H9 (cell line): ENCODE measurements at regions not wholly inside any gene's neighbourhood (a gene's known extent, or its start where the extent isn't known, plus 50 kb on each side); places are given as distances from the start of the nearest gene placed in this dataset.
A peak's percentile ranks its signal among the peaks of the same experiment; 100 is the strongest.

Source experiments
- DNase-seq: peaks from one replicate; pipeline ENCODE4 v3.0.0-alpha.2; 2017
- H2AFZ ChIP-seq: one replicate; pipeline ENCODE4 v1.6.1; 2013; ENCODE audit warnings: mild to moderate bottlenecking, low read length, control low read depth, moderate library complexity
- H2AK5ac ChIP-seq: 2 replicates; pipeline ENCODE4 v1.6.1; 2013; ENCODE audit warnings: low read length, control low read depth, mixed read lengths; ENCODE audit not compliant: insufficient read length
- H2BK120ac ChIP-seq: one replicate; pipeline ENCODE4 v1.6.1; 2013; ENCODE audit warnings: low read depth, mild to moderate bottlenecking, low read length, control low read depth, inconsistent platforms; ENCODE audit not compliant: poor library complexity, severe bottlenecking
- H2BK12ac ChIP-seq: 2 replicates; pipeline ENCODE4 v1.6.1; 2013; ENCODE audit warnings: low read length, control low read depth, mixed read lengths, low read depth; ENCODE audit not compliant: insufficient read length
- H2BK15ac ChIP-seq: 2 replicates; pipeline ENCODE4 v1.6.1; 2013; ENCODE audit warnings: low read depth, low read length, control low read depth
- H2BK20ac ChIP-seq: one replicate; pipeline ENCODE4 v1.6.1; 2013; ENCODE audit warnings: low read depth, mild to moderate bottlenecking, low read length, control low read depth, inconsistent platforms; ENCODE audit not compliant: poor library complexity, severe bottlenecking
- H2BK5ac ChIP-seq: 2 replicates; pipeline ENCODE4 v1.6.1; 2013; ENCODE audit warnings: low read length, control low read depth, mixed read lengths; ENCODE audit not compliant: insufficient read length
- H3K14ac ChIP-seq: 2 replicates; pipeline ENCODE4 v1.6.1; 2013; ENCODE audit warnings: low read length, control low read depth; ENCODE audit not compliant: insufficient read depth
- H3K18ac ChIP-seq: 2 replicates; pipeline ENCODE4 v1.6.1; 2013; ENCODE audit warnings: low read depth, mild to moderate bottlenecking, mixed read lengths, low read length, control low read depth; ENCODE audit not compliant: insufficient read length
- H3K23ac ChIP-seq: 2 replicates; pipeline ENCODE4 v1.6.1; 2013; ENCODE audit warnings: low read length, control low read depth, mixed read lengths, low read depth; ENCODE audit not compliant: insufficient read length
- H3K23me2 ChIP-seq: 2 replicates; pipeline ENCODE4 v1.6.1; 2013; ENCODE audit warnings: low read depth, mild to moderate bottlenecking, mixed read lengths, low read length, control low read depth; ENCODE audit not compliant: insufficient read length, poor library complexity, severe bottlenecking
- H3K27ac ChIP-seq: 2 replicates; pipeline ENCODE4 v1.5.1; 2013; ENCODE audit warnings: low read length, control low read depth, mixed read lengths, low read depth; ENCODE audit not compliant: insufficient read length
- H3K27me3 ChIP-seq: 2 replicates; pipeline ENCODE4 v1.6.1; 2013; ENCODE audit warnings: low read length, control low read depth, inconsistent platforms; ENCODE audit not compliant: insufficient read depth
- H3K4ac ChIP-seq: 2 replicates; pipeline ENCODE4 v1.6.1; 2013; ENCODE audit warnings: low read depth, mild to moderate bottlenecking, control low read depth, inconsistent platforms, low read length, moderate library complexity
- H3K4me1 ChIP-seq: 2 replicates; pipeline ENCODE4 v1.6.1; 2013; ENCODE audit warnings: low read length, control low read depth, inconsistent platforms; ENCODE audit not compliant: insufficient read depth
- H3K4me2 ChIP-seq: 2 replicates; pipeline ENCODE4 v1.6.1; 2013; ENCODE audit warnings: low read length, control low read depth, mixed read lengths; ENCODE audit not compliant: insufficient read length, insufficient read depth
- H3K56ac ChIP-seq: 2 replicates; pipeline ENCODE4 v1.6.1; 2013; ENCODE audit warnings: low read depth, mild to moderate bottlenecking, mixed read lengths, low read length, control low read depth; ENCODE audit not compliant: insufficient read length
- H3K79me1 ChIP-seq: 2 replicates; pipeline ENCODE4 v1.6.1; 2013; ENCODE audit warnings: low read depth, mild to moderate bottlenecking, moderate library complexity, low read length, control low read depth, inconsistent platforms; ENCODE audit not compliant: insufficient read depth, poor library complexity, severe bottlenecking
- H3K79me2 ChIP-seq: 2 replicates; pipeline ENCODE4 v1.6.1; 2013; ENCODE audit warnings: low read length, control low read depth, inconsistent platforms; ENCODE audit not compliant: insufficient read depth
- H3K9ac ChIP-seq: 2 replicates; pipeline ENCODE4 v1.6.1; 2013; ENCODE audit warnings: low read length, control low read depth, mixed read lengths; ENCODE audit not compliant: insufficient read length; ENCODE audit errors: extremely low read depth
- H3K9me3 ChIP-seq: one replicate; pipeline ENCODE4 v1.6.1; 2013; ENCODE audit warnings: low read depth, low read length, inconsistent platforms; ENCODE audit not compliant: control insufficient read depth
- H3T11ph ChIP-seq: one replicate; pipeline ENCODE4 v1.6.1; 2013; ENCODE audit warnings: mild to moderate bottlenecking, low read length, control low read depth, inconsistent platforms
- H4K20me1 ChIP-seq: one replicate; pipeline ENCODE4 v1.6.1; 2013; ENCODE audit not compliant: control insufficient read depth, insufficient read length, insufficient read depth
- H4K5ac ChIP-seq: 2 replicates; pipeline ENCODE4 v1.6.1; 2013; ENCODE audit warnings: low read depth, mild to moderate bottlenecking, mixed read lengths, low read length, control low read depth; ENCODE audit not compliant: insufficient read length
- H4K8ac ChIP-seq: replicated peaks from 2 replicates; pipeline ENCODE4 v1.6.1; 2013; ENCODE audit warnings: low read length, control low read depth, mixed read lengths, low read depth; ENCODE audit not compliant: insufficient read length
- H4K91ac ChIP-seq: 2 replicates; pipeline ENCODE4 v1.6.1; 2013; ENCODE audit warnings: low read depth, mild to moderate bottlenecking, moderate library complexity, mixed read lengths, low read length, control low read depth; ENCODE audit not compliant: insufficient read length
- H3K27ac Mint-ChIP-seq, 3 experiments: 2 replicates in 2 of 3; 3 replicates in 1 of 3; pipeline ENCODE4 v1.8.0; 2020 to 2021; ENCODE audit warnings: mixed read lengths in 3 of 3, mild to moderate bottlenecking in 1 of 3, moderate library complexity in 1 of 3
- H3K27me3 Mint-ChIP-seq: 2 replicates; pipeline ENCODE4 v1.8.0; 2021; ENCODE audit warnings: low read depth, mild to moderate bottlenecking, moderate library complexity, mixed read lengths
- H3K36me3 Mint-ChIP-seq, 3 experiments: 2 replicates in 2 of 3; 3 replicates in 1 of 3; pipeline ENCODE4 v1.8.0; 2020 to 2021; ENCODE audit warnings: low read depth in 3 of 3, mixed read lengths in 3 of 3; ENCODE audit not compliant: insufficient read depth in 1 of 3
- H3K4me1 Mint-ChIP-seq, 2 experiments: 2 replicates each; pipeline ENCODE4 v1.8.0; 2020; ENCODE audit warnings: mixed read lengths in 2 of 2
- H3K4me3 Mint-ChIP-seq, 2 experiments: 2 replicates in 1 of 2; 3 replicates in 1 of 2; pipeline ENCODE4 v1.8.0; 2020 to 2021; ENCODE audit warnings: mild to moderate bottlenecking in 2 of 2, mixed read lengths in 2 of 2, moderate library complexity in 1 of 2
- H3K9me3 Mint-ChIP-seq, 2 experiments: 2 replicates in 1 of 2; 3 replicates in 1 of 2; pipeline ENCODE4 v1.8.0; 2020; ENCODE audit warnings: mild to moderate bottlenecking in 2 of 2, mixed read lengths in 2 of 2, moderate library complexity in 1 of 2
- WGBS: extraction: QIAGEN DNeasy Blood & Tissue Kit; methylation state at CpG from one replicate; pipeline ENCODE4 v1.1.7; 2013; ENCODE audit warnings: missing lambda C conversion rate, low lambda C conversion rate, mixed read lengths; ENCODE audit not compliant: insufficient read length; ENCODE audit errors: extremely low coverage; 5-methylcytosine and 5-hydroxymethylcytosine counted together
- TF ChIP-seq, protein P1 (sequence below): fragments of 200-600 bp; sonication (generic); conservative IDR thresholded peaks from 3 replicates; pipeline ENCODE4 v1.8.0; 2021; ENCODE audit warnings: antibody characterized with exemption, mild to moderate bottlenecking

DNA sequence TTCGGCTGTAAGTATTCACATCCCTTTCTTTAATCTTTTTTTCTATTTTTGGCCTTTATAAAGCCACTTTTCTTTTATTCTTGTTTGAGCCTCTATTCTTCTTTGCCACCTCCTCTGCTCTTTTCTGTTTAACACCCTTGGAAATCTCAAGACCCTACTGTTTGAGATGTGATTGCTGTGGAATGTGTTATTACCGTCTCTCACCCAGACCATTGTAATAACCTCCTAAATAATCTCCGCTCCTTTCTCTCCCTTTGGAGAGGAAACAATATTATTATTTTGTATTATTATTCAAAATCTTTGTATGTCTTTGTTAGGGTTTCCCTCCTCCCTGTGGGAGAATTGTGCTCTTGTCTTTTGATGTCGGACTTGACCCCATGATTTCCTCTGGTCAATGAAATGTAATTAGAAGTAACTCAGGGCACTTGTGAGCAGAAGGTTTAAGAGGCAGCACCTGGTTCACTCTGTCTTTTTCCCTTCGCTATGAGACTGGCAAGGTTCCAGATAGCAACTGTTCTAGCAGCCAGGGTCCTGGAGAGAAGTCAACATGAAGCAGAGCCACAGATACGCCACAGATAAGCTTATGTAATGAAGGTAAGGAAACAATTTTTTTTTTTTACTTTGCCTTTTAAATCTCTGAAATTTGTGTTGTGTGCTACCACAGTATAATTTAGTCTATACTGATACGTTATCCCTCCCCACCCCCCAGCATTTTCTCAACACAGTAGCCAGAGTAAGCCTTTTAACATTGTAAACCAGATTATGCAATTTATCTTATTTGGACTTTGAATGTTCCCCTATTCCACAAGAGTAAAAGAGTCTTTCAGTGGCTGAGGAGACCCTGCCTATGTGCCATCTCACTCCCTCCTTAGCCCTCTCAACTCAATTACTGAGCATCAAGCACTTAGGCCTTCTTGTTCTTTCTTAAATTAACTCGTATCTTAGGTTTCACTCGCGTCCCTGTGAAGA lies 601.2 kb upstream of the ZNF804A start:
- no peaks in the 10 kb centered on the region for H3K27me3 Mint-ChIP-seq
- no peak overlapping the region for H3K4me2 ChIP-seq

More for the DNA sequence above, 601.2 kb upstream of the ZNF804A start:
- H2BK15ac ChIP-seq: no peak overlapping the region
- TF ChIP-seq, protein P1, sequence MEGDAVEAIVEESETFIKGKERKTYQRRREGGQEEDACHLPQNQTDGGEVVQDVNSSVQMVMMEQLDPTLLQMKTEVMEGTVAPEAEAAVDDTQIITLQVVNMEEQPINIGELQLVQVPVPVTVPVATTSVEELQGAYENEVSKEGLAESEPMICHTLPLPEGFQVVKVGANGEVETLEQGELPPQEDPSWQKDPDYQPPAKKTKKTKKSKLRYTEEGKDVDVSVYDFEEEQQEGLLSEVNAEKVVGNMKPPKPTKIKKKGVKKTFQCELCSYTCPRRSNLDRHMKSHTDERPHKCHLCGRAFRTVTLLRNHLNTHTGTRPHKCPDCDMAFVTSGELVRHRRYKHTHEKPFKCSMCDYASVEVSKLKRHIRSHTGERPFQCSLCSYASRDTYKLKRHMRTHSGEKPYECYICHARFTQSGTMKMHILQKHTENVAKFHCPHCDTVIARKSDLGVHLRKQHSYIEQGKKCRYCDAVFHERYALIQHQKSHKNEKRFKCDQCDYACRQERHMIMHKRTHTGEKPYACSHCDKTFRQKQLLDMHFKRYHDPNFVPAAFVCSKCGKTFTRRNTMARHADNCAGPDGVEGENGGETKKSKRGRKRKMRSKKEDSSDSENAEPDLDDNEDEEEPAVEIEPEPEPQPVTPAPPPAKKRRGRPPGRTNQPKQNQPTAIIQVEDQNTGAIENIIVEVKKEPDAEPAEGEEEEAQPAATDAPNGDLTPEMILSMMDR: no peak
- no peak overlapping the region for H3T11ph ChIP-seq
- no CpG with 5 or more reads among the region's 10 CpGs for WGBS
- no peak overlapping the region for H2BK5ac ChIP-seq
- no peak overlapping the region for H3K9ac ChIP-seq
- Mint-ChIP-seq H3K27ac (peak overlapping the region; percentile 31 to 91 (median 78); a peak in 5 of 7 replicates), H3K9me3 (no peaks in the 10 kb centered on the region), H3K36me3 (no peaks in the 10 kb centered on the region), H3K4me1 (peaks cover 35 to 38% of the 10 kb centered on the region in 2 experiments), H3K4me3 (no peak overlapping the region; a peak in 1 of 5 replicates)
- no peaks in the 10 kb centered on the region for H3K9me3 ChIP-seq
- no peak overlapping the region for H4K91ac ChIP-seq
- H3K23ac ChIP-seq: no peak overlapping the region
- no peak overlapping the region for H3K4ac ChIP-seq
- H3K4me1 ChIP-seq: peaks cover 2% of the 10 kb centered on the region; the same call in 1 of the 2 replicates
- no peaks in the 10 kb centered on the region for H4K20me1 ChIP-seq
- no peaks in the 10 kb centered on the region for H3K27me3 ChIP-seq
- no peaks in the 10 kb centered on the region for H3K79me2 ChIP-seq
- H3K79me1 ChIP-seq: no peaks in the 10 kb centered on the region
- no peak overlapping the region for H2BK120ac ChIP-seq
- H2BK12ac ChIP-seq: no peak overlapping the region
- H3K14ac ChIP-seq: no peak overlapping the region
- no peak overlapping the region for H4K5ac ChIP-seq
- H3K27ac ChIP-seq: no peak overlapping the region
- no peak overlapping the region for H2AFZ ChIP-seq
- no peak overlapping the region for H3K56ac ChIP-seq
- DNase-seq: no peak
- no peak overlapping the region for H3K18ac ChIP-seq
- no peak overlapping the region for H4K8ac ChIP-seq
- H2AK5ac ChIP-seq: no peak overlapping the region
- no peak overlapping the region for H2BK20ac ChIP-seq
- H3K23me2 ChIP-seq: no peaks in the 10 kb centered on the region
